GM12878 (cell line): ENCODE measurements at regions not wholly inside any gene's neighbourhood (a gene's known extent, or its start where the extent isn't known, plus 50 kb on each side); places are given as distances from the start of the nearest gene placed in this dataset.

Experiments
- ASH2L ChIP-seq: fragments of 300-600, 200-600 bp; sonication (generic); IDR thresholded peaks from 2 replicates; pipeline ENCODE4 v1.6.1; 2017; ENCODE audit warnings: low read depth, mild to moderate bottlenecking, borderline replicate concordance
- CHD4 ChIP-seq: fragments of 200-600 bp; sonication (generic); IDR thresholded peaks from 2 replicates; pipeline ENCODE4 v1.6.1; 2016; ENCODE audit warnings: mild to moderate bottlenecking
- EZH2 ChIP-seq: IDR thresholded peaks from 2 replicates; pipeline ENCODE4 v1.6.1; 2012; ENCODE audit warnings: low read depth, mild to moderate bottlenecking, control low read depth, inconsistent platforms, low read length, borderline replicate concordance; ENCODE audit not compliant: control insufficient read depth
- POLR2A ChIP-seq: IDR thresholded peaks from 2 replicates; pipeline ENCODE4 v1.6.1; 2011; ENCODE audit warnings: low read depth, mild to moderate bottlenecking, low read length
- POLR2AphosphoS5 ChIP-seq: IDR thresholded peaks from 2 replicates; pipeline ENCODE4 v1.6.1; 2011; ENCODE audit warnings: mild to moderate bottlenecking, low read length, inconsistent platforms
- TF ChIP-seq, protein P1 (sequence below), 3 experiments: IDR thresholded peaks in 2 of 3; conservative IDR thresholded peaks in 1 of 3; 2 replicates each; pipeline ENCODE4 v1.5.1; 2011; ENCODE audit warnings: low read depth in 3 of 3, low read length in 3 of 3, mild to moderate bottlenecking in 3 of 3, control low read depth in 2 of 3, moderate library complexity in 2 of 3, inconsistent platforms in 1 of 3, mixed read lengths in 1 of 3; ENCODE audit not compliant: control insufficient read depth in 2 of 3, insufficient read depth in 1 of 3; ENCODE audit errors: extremely low read depth in 1 of 3

DNA sequence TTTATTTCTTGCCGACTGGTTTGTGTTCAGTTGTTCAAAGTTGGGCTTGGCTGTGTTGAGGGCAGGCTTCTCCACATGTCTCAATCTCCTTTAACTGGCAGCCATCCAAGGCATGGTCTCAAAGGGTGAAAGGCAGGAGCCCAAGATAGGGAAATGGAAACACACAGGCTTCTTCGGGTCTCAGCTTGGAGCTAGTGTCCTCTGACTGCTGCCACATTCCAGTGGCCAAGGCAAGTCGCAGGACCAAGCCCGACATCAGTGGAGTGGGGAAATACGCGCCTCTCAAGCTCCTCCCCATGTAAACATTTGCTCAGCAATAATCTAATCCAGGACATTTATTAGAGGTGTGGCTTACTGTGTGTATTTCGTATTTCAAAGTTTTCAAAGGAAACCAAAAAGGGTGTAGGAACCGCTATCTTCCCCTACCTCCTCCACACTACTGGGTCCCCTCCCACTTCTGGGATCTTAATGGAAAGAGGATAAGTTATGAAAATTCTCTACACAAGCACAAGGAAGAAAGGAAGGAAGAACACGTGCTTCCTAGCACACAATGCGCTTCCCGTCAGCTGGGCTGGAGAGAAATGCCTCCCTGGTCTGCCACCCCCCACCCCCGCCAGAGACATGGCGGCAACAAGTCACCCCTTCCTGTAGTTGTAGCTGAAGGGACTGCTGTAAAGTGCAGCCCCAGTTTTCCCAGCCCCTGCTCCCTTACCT is 181.7 kb downstream of the FAM43A start:
- no peak for TF ChIP-seq EZH2
- TF ChIP-seq, protein P1, sequence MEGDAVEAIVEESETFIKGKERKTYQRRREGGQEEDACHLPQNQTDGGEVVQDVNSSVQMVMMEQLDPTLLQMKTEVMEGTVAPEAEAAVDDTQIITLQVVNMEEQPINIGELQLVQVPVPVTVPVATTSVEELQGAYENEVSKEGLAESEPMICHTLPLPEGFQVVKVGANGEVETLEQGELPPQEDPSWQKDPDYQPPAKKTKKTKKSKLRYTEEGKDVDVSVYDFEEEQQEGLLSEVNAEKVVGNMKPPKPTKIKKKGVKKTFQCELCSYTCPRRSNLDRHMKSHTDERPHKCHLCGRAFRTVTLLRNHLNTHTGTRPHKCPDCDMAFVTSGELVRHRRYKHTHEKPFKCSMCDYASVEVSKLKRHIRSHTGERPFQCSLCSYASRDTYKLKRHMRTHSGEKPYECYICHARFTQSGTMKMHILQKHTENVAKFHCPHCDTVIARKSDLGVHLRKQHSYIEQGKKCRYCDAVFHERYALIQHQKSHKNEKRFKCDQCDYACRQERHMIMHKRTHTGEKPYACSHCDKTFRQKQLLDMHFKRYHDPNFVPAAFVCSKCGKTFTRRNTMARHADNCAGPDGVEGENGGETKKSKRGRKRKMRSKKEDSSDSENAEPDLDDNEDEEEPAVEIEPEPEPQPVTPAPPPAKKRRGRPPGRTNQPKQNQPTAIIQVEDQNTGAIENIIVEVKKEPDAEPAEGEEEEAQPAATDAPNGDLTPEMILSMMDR (IDR thresholded peaks at IDR 0.05 in 2 of 3, conservative IDR thresholded peaks at IDR 0.05 in 1 of 3; ENCODE audit: control insufficient read depth in 2 of 3, extremely low read depth in 1 of 3, insufficient read depth in 1 of 3, low read depth in 3 of 3, low read length in 3 of 3), result no peak
- no peak for TF ChIP-seq POLR2A
- no peak for TF ChIP-seq POLR2AphosphoS5
- TF ChIP-seq ASH2L, result no peak
- no peak for TF ChIP-seq CHD4
